ENCODE measurements at regions not wholly inside any gene's neighbourhood (a gene's known extent, or its start where the extent isn't known, plus 50 kb on each side); places are given as distances from the start of the nearest gene placed in this dataset.

DNA sequence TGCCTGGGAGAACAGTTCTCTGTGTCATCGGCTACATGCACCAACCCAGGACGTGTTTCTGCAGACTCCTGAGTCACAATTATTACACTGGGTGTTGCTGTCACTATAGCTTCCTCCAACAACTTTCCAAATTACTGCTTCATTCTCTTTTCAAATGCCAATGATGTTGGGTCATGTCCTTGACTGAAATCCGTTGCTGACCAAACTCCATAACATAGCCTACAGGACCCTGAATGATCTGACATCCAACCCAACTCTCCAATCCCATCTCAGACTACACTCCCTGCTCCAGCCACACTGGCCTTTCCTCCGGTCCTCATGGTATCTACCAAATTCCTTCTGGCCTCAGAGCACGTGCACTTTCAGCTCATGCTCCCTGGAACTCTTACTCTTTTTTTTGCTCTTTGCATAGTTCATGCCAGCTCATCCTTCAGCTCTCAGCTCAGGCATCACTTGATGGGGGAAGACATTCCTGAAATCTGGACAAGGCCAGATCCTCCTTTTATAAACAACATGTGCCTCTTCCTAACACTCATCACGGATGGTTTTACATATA is 108.8 kb upstream of the PTPRG start:
- in situ Hi-C loops (cut with MboI; ENCODE audit: low pct_unique_long_range_greater_than_20kb, low sequenced_read_pairs, unreplicated experiment), result no loop called here
- no peak for DNase-seq (ENCODE audit: low spot score)
- TF ChIP-seq, protein P1, sequence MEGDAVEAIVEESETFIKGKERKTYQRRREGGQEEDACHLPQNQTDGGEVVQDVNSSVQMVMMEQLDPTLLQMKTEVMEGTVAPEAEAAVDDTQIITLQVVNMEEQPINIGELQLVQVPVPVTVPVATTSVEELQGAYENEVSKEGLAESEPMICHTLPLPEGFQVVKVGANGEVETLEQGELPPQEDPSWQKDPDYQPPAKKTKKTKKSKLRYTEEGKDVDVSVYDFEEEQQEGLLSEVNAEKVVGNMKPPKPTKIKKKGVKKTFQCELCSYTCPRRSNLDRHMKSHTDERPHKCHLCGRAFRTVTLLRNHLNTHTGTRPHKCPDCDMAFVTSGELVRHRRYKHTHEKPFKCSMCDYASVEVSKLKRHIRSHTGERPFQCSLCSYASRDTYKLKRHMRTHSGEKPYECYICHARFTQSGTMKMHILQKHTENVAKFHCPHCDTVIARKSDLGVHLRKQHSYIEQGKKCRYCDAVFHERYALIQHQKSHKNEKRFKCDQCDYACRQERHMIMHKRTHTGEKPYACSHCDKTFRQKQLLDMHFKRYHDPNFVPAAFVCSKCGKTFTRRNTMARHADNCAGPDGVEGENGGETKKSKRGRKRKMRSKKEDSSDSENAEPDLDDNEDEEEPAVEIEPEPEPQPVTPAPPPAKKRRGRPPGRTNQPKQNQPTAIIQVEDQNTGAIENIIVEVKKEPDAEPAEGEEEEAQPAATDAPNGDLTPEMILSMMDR (IDR thresholded peaks at IDR 0.05; ENCODE audit: extremely low read depth, insufficient read depth, missing control alignments), result no peak

- in situ Hi-C loops (cut with MboI; ENCODE audit: low pct_unique_long_range_greater_than_20kb, low sequenced_read_pairs, unreplicated experiment), result no loop called here
- no peak for DNase-seq (ENCODE audit: low spot score)
- TF ChIP-seq, protein P1 (IDR thresholded peaks at IDR 0.05; ENCODE audit: extremely low read depth, insufficient read depth, missing control alignments), result no peak
Measured at GRCh38 chr3:61454006-61454585, 107.3 kb upstream of the PTPRG start.

- no peak for DNase-seq (ENCODE audit: low spot score)
- TF ChIP-seq, protein P1 (IDR thresholded peaks at IDR 0.05; ENCODE audit: extremely low read depth, insufficient read depth, missing control alignments), result no peak
- in situ Hi-C loops (cut with MboI; ENCODE audit: low pct_unique_long_range_greater_than_20kb, low sequenced_read_pairs, unreplicated experiment), result no loop called here
Measured at GRCh38 chr3:61454801-61455200, 106.6 kb upstream of the PTPRG start.

DNA sequence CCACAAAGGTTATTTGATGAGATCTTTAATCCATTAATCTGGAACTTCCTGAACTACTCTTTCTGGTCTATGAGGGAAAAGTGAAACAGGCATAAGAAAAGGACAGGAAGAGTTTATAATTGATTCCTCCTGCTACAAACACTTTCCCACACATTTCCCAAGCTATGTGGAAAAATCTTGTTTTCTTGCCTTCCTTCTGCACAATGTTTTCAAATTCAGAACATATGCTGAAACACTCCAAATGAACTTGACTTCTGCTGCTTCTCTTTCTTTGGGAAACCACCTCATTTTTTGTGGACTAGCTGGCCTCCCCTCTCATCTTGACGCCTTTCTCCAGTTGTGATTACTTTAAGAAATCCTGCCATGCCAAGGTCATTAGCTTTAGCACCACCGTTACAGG is 100.7 kb upstream of the PTPRG start:
- no peak for DNase-seq (ENCODE audit: low spot score)
- in situ Hi-C loops (cut with MboI; ENCODE audit: low pct_unique_long_range_greater_than_20kb, low sequenced_read_pairs, unreplicated experiment), result no loop called here
- TF ChIP-seq, protein P1 (IDR thresholded peaks at IDR 0.05; ENCODE audit: extremely low read depth, insufficient read depth, missing control alignments), result no peak

DNA sequence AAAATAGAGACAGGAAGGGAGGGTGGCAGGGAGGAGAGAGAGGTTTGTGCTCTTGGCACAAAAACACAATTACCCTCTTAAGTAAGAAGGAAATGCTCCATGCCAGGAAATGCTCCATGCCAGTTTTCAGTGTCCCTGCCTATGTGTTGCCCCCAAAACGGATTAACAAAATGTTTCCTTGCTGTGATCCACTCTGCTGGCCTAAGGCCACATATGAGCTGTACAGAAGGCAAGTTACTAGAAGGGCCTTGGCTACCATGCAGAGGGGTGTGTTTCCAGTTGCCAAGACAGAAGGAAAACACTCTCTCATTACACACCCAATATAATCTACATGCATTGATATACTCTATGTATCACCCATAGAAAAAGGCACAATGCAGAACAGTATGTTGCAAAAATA is 98.2 kb upstream of the PTPRG start:
- TF ChIP-seq, protein P1 (IDR thresholded peaks at IDR 0.05; ENCODE audit: extremely low read depth, insufficient read depth, missing control alignments), result no peak
- in situ Hi-C loops (cut with MboI; ENCODE audit: low pct_unique_long_range_greater_than_20kb, low sequenced_read_pairs, unreplicated experiment), result no loop called here
- DNase-seq (ENCODE audit: low spot score), result no peak

GRCh38 chr3:61464518-61465140 is 96.7 kb upstream of the PTPRG start:
- TF ChIP-seq, protein P1 (IDR thresholded peaks at IDR 0.05; ENCODE audit: extremely low read depth, insufficient read depth, missing control alignments), result no peak
- in situ Hi-C loops (cut with MboI; ENCODE audit: low pct_unique_long_range_greater_than_20kb, low sequenced_read_pairs, unreplicated experiment), result no loop called here
- DNase-seq (ENCODE audit: low spot score), result no peak
